Islet of Langerhans (tissue), 1 donor: ENCODE measurements at regions not wholly inside any gene's neighbourhood (a gene's known extent, or its start where the extent isn't known, plus 50 kb on each side); places are given as distances from the start of the nearest gene placed in this dataset.

Source experiments
- FAIRE-seq: peaks from one replicate; lab custom pipeline; 2011; peaks lifted over from hg19 to GRCh38; lab: Jason Lieb, UNC

DNA sequence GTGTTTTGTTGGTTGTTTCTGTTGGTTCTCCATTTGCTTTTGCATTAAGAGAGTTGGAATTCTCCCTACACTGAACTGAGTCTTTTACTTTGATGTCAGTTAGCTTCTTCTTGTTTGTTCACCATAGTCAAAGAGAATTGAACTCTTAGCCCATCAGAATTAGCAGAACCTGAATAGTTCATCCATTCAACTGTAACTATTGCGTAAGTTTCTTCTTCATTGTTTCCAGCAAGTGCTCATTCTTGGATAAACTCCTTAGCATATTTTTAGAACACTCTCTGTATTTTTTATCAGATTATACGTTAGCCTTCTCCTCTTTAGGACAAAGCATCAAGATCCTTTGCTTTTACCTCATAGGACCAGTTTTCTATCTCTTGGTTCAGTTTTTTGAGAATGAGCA, 128.4 kb upstream of the RAB11FIP2 start:
- FAIRE-seq, result no peak

DNA sequence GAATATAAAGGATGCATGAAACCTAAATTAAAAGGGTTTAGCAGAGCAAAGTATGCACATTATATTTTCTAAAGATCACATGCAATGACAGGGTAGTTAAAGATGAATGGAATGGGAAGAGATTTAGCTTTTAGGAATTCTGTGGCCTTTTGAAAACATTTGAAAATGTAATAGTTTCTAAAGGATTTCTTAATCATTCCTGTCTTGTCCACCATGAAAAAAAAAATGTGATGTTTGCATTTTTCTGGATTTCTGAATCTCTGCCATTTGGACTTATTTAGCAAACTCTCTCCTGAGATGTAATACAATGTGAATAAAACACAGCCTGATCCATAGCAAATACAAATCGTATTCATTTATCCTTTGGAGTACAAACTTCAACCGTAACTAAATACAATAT, 126.6 kb upstream of the RAB11FIP2 start:
- FAIRE-seq, result no peak

DNA sequence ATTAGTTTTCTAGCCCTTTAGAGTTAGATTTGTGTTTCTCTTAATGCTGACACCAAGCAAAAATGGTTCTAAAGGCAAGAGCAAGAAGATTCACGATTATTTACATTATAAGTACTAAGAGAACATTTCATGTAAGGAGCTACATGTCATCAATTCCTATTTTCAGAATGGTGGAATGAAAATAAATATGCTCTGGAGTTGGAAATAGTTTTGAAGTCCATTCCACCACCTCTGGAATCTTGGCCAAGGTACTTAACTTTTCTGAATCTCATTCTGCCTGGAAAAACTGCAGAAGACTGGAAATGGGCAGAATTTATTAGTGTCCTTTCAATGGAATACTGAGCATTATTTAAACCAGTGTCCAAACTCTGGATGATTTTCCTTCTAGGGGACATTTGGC, 125.1 kb upstream of the RAB11FIP2 start:
- FAIRE-seq, result no peak

DNA sequence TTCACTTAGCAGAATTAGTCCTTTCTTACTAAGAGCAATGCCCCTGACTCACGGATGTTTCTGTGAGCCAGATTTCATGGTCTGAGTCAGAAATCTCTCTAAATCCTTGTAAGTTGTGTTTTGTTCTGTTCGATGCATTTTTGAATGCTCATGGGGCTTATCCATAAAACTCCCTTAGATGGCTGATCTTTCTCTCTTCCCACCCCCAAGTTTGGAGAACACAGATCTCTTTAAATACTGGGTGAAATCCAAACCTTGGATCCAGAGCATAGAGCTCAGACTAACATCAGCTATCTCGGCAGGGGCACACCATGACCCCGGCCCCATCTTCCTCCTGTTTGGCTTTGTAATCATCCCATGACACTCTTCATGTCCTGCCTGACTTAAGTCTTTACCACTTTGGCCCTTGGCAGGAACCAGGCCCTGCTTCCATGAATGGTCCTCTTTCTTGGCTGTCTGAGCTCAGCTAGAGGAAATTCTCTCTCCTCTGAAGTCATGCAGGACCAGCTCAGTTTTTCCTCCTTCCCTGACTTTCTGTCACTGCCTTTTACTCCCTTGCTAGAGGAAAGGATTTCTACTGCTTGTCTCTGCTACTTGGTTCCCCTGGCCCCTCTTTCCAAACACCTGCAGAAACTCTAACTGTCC, 120.4 kb upstream of the RAB11FIP2 start:
- no peak for FAIRE-seq

- no peak for FAIRE-seq
Observed at GRCh38 chr10:118163217-118163616, 116.5 kb upstream of the RAB11FIP2 start.

DNA sequence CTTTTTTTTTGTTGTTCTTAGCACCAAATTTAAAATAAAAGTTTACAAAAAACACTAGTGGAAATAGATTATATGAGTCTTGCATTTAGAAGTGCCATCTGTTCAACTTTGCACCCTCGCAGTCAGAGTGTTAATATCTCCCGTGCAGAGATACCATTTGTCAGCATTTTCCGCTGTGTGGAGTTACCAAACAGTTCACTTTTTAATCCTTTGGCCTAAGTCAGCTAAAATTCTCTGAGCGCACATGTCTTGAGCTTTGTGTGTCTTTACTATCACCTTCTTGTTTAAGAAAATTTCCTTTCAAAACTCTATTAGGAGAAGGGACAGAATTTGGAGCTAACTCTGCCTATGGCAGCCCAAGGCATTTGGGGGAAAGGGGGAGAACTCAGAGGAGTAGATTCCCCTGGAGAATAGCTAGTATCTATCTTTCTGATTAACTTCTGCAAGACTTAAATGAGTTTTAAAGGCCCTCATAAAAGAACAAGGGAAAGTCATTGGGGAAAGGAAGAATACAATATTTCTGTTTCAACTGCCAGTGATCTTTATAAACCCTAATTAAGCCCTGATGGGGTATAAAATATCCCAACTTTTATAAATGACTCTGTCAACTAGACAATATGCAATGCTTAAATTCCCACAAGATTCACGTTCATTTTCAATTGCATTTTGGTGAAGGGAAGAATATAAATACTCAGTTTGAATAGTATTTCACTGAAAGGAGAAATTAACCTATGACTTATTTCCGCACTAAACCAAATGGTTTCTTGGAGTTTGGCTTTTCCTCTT, 114.9 kb upstream of the RAB11FIP2 start:
- FAIRE-seq, result no peak

GRCh38 chr10:118153287-118153686, 106.5 kb upstream of the RAB11FIP2 start:
- no peak for FAIRE-seq

- no peak for FAIRE-seq
Observed at GRCh38 chr10:118151461-118151860, 104.7 kb upstream of the RAB11FIP2 start.

GRCh38 chr10:118148247-118148646, 101.5 kb upstream of the RAB11FIP2 start:
- FAIRE-seq, result no peak

GRCh38 chr10:118145256-118145655, 98.5 kb upstream of the RAB11FIP2 start:
- no peak for FAIRE-seq

GRCh38 chr10:118141471-118141870, 94.7 kb upstream of the RAB11FIP2 start:
- FAIRE-seq, result no peak

- no peak for FAIRE-seq
Observed at GRCh38 chr10:118139321-118139720, 92.6 kb upstream of the RAB11FIP2 start.

DNA sequence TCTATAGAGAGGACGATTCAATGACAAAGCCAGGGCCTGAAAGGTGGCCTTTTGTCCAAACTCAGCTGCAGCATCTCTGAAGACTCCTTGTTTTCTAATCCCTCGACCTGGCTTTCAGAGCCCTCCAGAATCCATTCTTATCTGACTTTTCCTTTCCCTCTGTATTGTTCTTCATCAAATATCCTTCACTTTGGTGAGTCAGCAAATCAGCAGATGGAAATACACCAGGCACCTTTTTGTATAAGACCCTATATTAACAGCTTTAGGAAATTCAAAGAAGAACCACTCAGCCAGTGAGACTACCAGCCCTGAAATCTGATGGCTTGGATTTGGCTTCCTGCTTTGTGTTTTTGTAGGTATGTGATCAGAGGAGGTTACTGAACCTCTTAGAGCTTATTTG, 81.9 kb upstream of the RAB11FIP2 start:
- no peak for FAIRE-seq

DNA sequence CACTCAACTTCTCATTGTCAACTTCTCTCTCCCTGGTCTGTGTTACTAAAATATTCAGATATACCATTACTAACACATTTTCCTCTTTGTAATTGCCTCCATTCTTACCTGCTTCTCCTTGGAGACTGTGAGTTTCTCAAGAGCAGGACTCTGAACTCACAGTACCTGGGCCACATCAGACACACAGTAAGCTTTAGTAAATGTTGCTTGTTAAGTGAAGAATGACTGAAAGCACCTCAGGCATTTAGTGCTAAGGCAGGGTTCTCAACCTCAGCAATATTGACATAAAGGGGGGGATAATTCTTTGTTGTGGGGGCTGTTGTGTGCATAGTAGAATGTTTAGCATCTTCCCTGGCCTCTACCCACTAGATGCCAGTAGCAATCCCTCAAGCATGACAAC, 72.0 kb upstream of the RAB11FIP2 start:
- no peak for FAIRE-seq

GRCh38 chr10:118116715-118117449, 70.1 kb upstream of the RAB11FIP2 start:
- no peak for FAIRE-seq

- no peak for FAIRE-seq
Observed at GRCh38 chr10:118116362-118116714, 69.6 kb upstream of the RAB11FIP2 start.

- FAIRE-seq, result no peak
Observed at GRCh38 chr10:118115701-118116100, 69.0 kb upstream of the RAB11FIP2 start.

DNA sequence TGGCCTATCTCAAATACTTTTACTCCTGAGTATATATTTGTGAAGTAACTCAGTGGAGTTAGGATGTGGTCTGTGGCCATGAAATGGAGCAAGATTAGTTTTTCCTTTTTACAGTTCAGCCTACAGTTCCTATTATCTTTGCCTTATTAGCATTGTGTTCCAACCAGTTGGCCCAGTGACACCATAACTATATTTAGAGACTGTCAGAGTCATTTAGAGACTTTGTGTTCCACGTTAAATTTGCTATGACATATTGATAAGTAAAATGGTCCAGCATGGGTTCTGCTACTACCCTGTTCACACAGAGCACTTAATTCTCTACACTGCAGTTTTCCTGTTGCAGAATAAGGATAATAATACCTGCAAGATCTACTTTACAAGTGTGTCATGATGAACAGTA, 68.3 kb upstream of the RAB11FIP2 start:
- FAIRE-seq, result no peak

DNA sequence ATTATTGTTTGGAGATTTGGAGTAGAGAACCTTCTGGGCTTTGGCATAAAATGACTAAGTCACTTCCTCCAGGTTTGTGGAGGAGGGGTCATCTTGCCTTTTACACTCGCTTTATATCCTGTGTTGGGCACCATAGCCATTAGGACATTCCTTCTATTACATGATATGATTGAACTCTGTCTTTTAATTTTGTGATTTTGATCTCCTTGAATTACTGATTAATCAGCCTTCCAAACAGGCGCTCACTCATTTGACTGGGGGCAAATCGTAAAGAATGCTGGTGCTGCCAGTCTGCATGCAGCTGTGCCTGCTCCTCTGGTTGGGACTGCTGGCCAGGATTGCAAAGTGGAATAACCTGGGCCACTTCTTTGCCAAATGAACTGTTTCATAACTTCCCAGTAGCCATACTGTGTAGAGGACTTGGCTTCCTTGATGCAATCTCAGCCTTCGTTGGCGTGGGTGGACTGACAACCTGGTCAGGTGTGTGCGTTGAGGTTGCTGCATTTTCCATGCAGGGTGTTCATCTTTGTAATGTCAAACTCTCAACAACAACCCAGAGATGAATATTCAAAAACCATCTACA, 65.9 kb upstream of the RAB11FIP2 start:
- no peak for FAIRE-seq

- FAIRE-seq, result no peak
Observed at GRCh38 chr10:118110750-118111149, 64.0 kb upstream of the RAB11FIP2 start.

DNA sequence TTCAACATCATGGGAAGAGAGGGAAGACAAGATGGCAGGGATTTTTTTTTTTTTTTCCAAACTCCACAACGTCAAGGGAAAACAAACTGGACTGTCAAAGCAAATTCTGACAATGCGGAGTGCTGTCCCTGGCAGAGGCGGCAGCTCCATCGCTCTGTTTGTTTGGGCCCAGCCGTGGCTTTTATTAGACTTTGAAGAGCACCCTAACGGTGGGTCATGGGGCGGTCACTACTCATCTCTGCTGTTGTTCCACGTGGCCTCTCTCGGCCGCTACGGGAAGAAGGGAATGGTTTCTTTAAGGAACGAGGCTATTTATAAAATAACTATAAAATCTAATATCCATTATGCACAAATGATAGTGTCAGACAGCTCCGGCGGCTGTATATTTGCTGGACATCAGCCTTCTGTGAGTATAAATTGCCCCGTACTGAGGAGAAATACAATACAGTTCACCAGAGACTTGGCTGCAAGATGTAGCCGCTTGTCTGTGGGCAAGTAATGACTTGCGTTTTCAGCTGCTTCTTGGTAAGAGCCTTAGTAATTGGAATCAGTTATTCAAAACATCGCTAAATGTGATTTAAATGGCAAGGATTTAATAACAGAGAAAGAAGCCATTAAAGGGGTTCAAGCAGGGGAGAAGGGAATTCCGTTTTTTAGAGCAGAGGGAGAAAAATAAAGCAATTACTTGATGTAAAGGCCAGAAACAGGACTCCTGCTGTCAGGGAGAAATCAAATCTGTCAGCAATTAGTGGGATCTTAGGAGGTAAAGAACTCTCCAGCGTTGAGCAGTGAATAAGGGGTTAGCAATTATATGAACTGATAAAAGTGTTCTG, 61.7 kb upstream of the RAB11FIP2 start:
- FAIRE-seq, result no peak

DNA sequence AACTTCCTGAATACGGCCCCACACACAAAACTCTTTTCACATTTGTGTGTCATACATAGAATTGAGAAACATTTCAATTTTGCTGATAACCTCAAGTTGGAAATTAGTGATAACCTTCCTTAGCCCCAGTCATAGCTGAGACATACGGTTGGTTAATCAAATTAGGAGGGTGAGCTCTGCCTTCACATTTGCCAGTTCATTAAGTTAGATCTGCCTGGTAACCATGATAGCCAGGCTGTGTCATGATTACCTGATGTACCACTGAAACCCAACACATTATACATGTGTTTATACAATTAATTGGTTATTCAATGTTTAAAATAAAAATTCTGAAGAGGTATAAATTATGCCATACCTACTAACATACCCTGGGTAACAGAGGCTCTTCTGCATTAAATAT, 60.8 kb upstream of the RAB11FIP2 start:
- FAIRE-seq, result no peak
